BLaER1 treated with 17β-estradiol and CSF1 and Interleukin-3, amounts not matched to agents 10 nM and 100 nM (cell line): ENCODE measurements at regions not wholly inside any gene's neighbourhood (a gene's known extent, or its start where the extent isn't known, plus 50 kb on each side); places are given as distances from the start of the nearest gene placed in this dataset.
"Not testable (repeated sequence)": the region's sequence is repeated elsewhere in the genome, so short reads cannot be mapped to it uniquely, and the experiment has no call there.

Experiments used
- H3K27ac ChIP-seq, 11 experiments: shearing (Covaris generic); formaldehyde crosslinking; 2 replicates each; pipeline ENCODE4 v1.8.1; 2022
- H3K27me3 ChIP-seq, 11 experiments: shearing (Covaris generic); formaldehyde crosslinking; 2 replicates each; pipeline ENCODE4 v1.8.1; 2022
- H3K36me3 ChIP-seq, 11 experiments: shearing (Covaris generic); formaldehyde crosslinking; 2 replicates each; pipeline ENCODE4 v1.8.1; 2022
- H3K4me1 ChIP-seq, 10 experiments: shearing (Covaris generic); formaldehyde crosslinking; 2 replicates each; pipeline ENCODE4 v1.8.1; 2022
- H3K4me2 ChIP-seq, 11 experiments: shearing (Covaris generic); formaldehyde crosslinking; 2 replicates each; pipeline ENCODE4 v1.8.1; 2022
- H3K4me3 ChIP-seq, 10 experiments: shearing (Covaris generic); formaldehyde crosslinking; 2 replicates each; pipeline ENCODE4 v1.8.1; 2022
- H3K9ac ChIP-seq, 11 experiments: shearing (Covaris generic); formaldehyde crosslinking; 2 replicates each; pipeline ENCODE4 v1.8.1; 2022
- H3K9me3 ChIP-seq, 11 experiments: shearing (Covaris generic); formaldehyde crosslinking; replicated peaks in 1 of 11; 2 replicates each; pipeline ENCODE4 v1.8.1; 2022
- H4K20me1 ChIP-seq, 11 experiments: shearing (Covaris generic); formaldehyde crosslinking; 2 replicates each; pipeline ENCODE4 v1.8.1; 2022
- Cebpa-rat ChIP-seq, 11 experiments: shearing (Covaris generic); IDR thresholded peaks; 2 replicates each; pipeline ENCODE4 v1.8.1; 2022

DNA sequence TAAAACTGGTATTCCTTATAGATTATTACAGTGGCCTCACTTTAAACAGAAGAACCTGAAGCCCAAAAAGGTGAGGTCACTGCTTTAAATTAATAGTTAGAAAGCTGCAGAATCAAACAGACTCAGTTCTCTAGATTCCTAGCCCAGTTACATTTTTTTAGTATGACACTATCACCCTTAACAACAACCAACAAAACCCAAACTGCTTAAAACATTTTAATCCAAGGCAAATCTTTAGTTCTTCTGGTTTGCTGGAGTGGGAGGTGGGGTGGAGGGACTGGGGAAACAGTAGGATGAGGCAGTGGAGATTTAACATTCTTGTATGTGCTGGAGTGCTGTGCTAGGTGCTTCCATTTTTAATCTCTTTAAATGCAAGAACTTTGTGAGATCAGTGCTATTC lies 631.6 kb upstream of the KCNMB2 start:
- H3K4me1 ChIP-seq = peaks cover 0 to 18% (median 8%) of the 10 kb centered on the region in 10 experiments; a peak in 12 of 20 replicates
- TF ChIP-seq Cebpa-rat (IDR thresholded peaks at IDR 0.05) = no peak
- peaks cover 14 to 53% (median 45%) of the 10 kb centered on the region in 11 experiments for H3K9me3 ChIP-seq
- H3K36me3 ChIP-seq = peaks cover 0 to 12% (median under 1%) of the 10 kb centered on the region in 11 experiments; a peak in 7 of 22 replicates
- no peak overlapping the region for H3K9ac ChIP-seq
- no peak overlapping the region for H3K27ac ChIP-seq
- no peaks in the 10 kb centered on the region for H3K27me3 ChIP-seq
- H4K20me1 ChIP-seq = no peaks in the 10 kb centered on the region
- H3K4me2 ChIP-seq = no peak overlapping the region
- no peak overlapping the region for H3K4me3 ChIP-seq

GRCh38 chr3:177905173-177906125 lies 630.8 kb upstream of the KCNMB2 start:
- H3K4me1 ChIP-seq = peaks cover 0 to 18% (median 8%) of the 10 kb centered on the region in 10 experiments; a peak in 12 of 20 replicates
- peaks cover 10 to 53% (median 45%) of the 10 kb centered on the region in 11 experiments for H3K9me3 ChIP-seq
- no peak overlapping the region for H3K4me3 ChIP-seq
- no peak overlapping the region for H3K9ac ChIP-seq
- no peak overlapping the region for H3K27ac ChIP-seq
- no peak for TF ChIP-seq Cebpa-rat (IDR thresholded peaks at IDR 0.05)
- peaks cover 0 to 4% (median 0%) of the 10 kb centered on the region in 11 experiments; a peak in 1 of 22 replicates for H3K36me3 ChIP-seq
- peak overlapping the region in 7 of 11 experiments; percentile 8 to 48 (median 27); a peak in 10 of 22 replicates for H3K4me2 ChIP-seq
- no peaks in the 10 kb centered on the region for H4K20me1 ChIP-seq
- no peaks in the 10 kb centered on the region for H3K27me3 ChIP-seq

- H3K4me1 ChIP-seq = peaks cover 0 to 18% (median 8%) of the 10 kb centered on the region in 10 experiments; a peak in 12 of 20 replicates
- H3K27ac ChIP-seq = no peak overlapping the region
- H3K9ac ChIP-seq = no peak overlapping the region
- peaks cover 10 to 53% (median 45%) of the 10 kb centered on the region in 11 experiments; a peak in 21 of 22 replicates for H3K9me3 ChIP-seq
- H3K4me3 ChIP-seq = no peak overlapping the region
- H4K20me1 ChIP-seq = no peaks in the 10 kb centered on the region
- no peaks in the 10 kb centered on the region for H3K36me3 ChIP-seq
- H3K27me3 ChIP-seq = no peaks in the 10 kb centered on the region
- no peak for TF ChIP-seq Cebpa-rat (IDR thresholded peaks at IDR 0.05)
- peak overlapping the region in 7 of 11 experiments; percentile 8 to 48 (median 27); a peak in 10 of 22 replicates for H3K4me2 ChIP-seq
These were observed 630.1 kb upstream of the KCNMB2 start for GRCh38 chr3:177906126-177906511.

- Histone ChIP-seq H4K20me1 (no peaks in the 10 kb centered on the region), H3K36me3 (no peaks in the 10 kb centered on the region), H3K4me1 (peaks cover 0 to 18% (median 8%) of the 10 kb centered on the region in 10 experiments; a peak in 12 of 20 replicates), H3K9ac (no peak overlapping the region), H3K27ac (no peak overlapping the region), H3K27me3 (no peaks in the 10 kb centered on the region), H3K9me3 (peaks cover 12 to 53% (median 46%) of the 10 kb centered on the region in 11 experiments; a peak in 21 of 22 replicates), H3K4me2 (peak overlapping the region in 1 of 11 experiments; percentile 37; a peak in 1 of 22 replicates), H3K4me3 (no peak overlapping the region)
- no peak for TF ChIP-seq Cebpa-rat (IDR thresholded peaks at IDR 0.05)
These were observed 629.5 kb upstream of the KCNMB2 start for GRCh38 chr3:177906578-177907229.

- not testable (repeated sequence) for H3K9ac ChIP-seq, H3K4me2 ChIP-seq, H3K27ac ChIP-seq, H3K27me3 ChIP-seq, H3K36me3 ChIP-seq, H4K20me1 ChIP-seq, H3K4me3 ChIP-seq
- H3K4me1 ChIP-seq = peaks cover 0 to 18% (median 8%) of the 10 kb centered on the region in 10 experiments; a peak in 12 of 20 replicates
- peaks cover 28 to 76% (median 67%) of the 10 kb centered on the region in 11 experiments for H3K9me3 ChIP-seq
These were observed 626.7 kb upstream of the KCNMB2 start for GRCh38 chr3:177909530-177909929.

GRCh38 chr3:177914224-177914623 lies 622.0 kb upstream of the KCNMB2 start:
- Histone ChIP-seq H3K4me1 (peaks cover 0 to 10% (median 0%) of the 10 kb centered on the region in 10 experiments; a peak in 2 of 20 replicates), H4K20me1 (no peaks in the 10 kb centered on the region), H3K4me2 (no peak overlapping the region), H3K36me3 (peaks cover 0 to 13% (median 0%) of the 10 kb centered on the region in 11 experiments; a peak in 6 of 22 replicates), H3K9me3 (peaks cover 46 to 96% (median 87%) of the 10 kb centered on the region in 11 experiments), H3K27me3 (no peaks in the 10 kb centered on the region), H3K27ac (no peak overlapping the region), H3K4me3 (no peak overlapping the region), H3K9ac (no peak overlapping the region)
- TF ChIP-seq Cebpa-rat (IDR thresholded peaks at IDR 0.05) = no peak

GRCh38 chr3:177916461-177916860 lies 619.8 kb upstream of the KCNMB2 start:
- Histone ChIP-seq H3K9ac (no peak overlapping the region), H3K27ac (no peak overlapping the region), H3K27me3 (no peaks in the 10 kb centered on the region), H3K36me3 (peaks cover 0 to 13% (median 0%) of the 10 kb centered on the region in 11 experiments; a peak in 6 of 22 replicates), H3K4me3 (no peak overlapping the region), H3K4me2 (no peak overlapping the region), H3K9me3 (peaks cover 34 to 74% (median 66%) of the 10 kb centered on the region in 11 experiments), H3K4me1 (peaks cover 0 to 10% (median 0%) of the 10 kb centered on the region in 10 experiments; a peak in 4 of 20 replicates), H4K20me1 (no peaks in the 10 kb centered on the region)
- TF ChIP-seq Cebpa-rat (IDR thresholded peaks at IDR 0.05) = no peak

DNA sequence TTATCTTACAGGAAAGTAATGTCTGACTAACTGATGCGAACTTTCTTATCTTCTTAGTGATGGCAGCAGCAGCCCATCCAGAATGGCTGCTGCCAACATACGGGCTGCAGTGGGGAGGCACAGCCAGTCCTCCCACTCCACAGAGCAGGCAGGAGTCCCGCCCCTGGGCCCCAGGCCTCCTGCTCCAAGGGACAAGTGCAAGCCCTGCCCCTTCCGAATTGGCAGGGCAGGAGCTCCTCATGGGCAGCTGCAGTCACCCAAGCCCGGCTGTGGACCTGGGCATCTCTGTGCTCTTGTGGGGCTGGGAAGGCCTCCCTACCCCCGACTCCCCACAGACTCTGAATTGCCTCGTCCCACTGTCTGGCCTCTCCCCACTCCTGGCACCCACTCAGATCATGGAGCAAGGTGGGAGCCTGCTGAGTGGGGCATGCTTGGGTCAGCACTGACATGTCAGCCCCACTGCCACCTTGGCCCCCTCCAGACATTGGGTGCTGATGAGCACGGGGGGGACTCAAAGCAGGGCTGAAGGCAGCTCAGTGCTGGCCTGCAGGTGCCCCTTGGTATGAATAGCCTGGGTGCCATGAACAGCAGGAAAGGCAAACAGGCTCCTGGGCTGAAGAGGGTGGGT lies 618.9 kb upstream of the KCNMB2 start:
- TF ChIP-seq Cebpa-rat (IDR thresholded peaks at IDR 0.05) = no peak
- no peaks in the 10 kb centered on the region for H4K20me1 ChIP-seq
- no peaks in the 10 kb centered on the region for H3K27me3 ChIP-seq
- H3K36me3 ChIP-seq = peaks cover 0 to 13% (median 0%) of the 10 kb centered on the region in 11 experiments; a peak in 6 of 22 replicates
- no peak overlapping the region for H3K9ac ChIP-seq
- H3K4me1 ChIP-seq = peaks cover 0 to 10% (median 0%) of the 10 kb centered on the region in 10 experiments; a peak in 4 of 20 replicates
- H3K4me3 ChIP-seq = peak overlapping the region in 1 of 10 experiments; percentile 5; a peak in 2 of 20 replicates
- no peak overlapping the region for H3K27ac ChIP-seq
- peaks cover 30 to 78% (median 64%) of the 10 kb centered on the region in 11 experiments for H3K9me3 ChIP-seq
- H3K4me2 ChIP-seq = no peak overlapping the region
